GM23248 (cell line): ENCODE measurements at regions not wholly inside any gene's neighbourhood (a gene's known extent, or its start where the extent isn't known, plus 50 kb on each side); places are given as distances from the start of the nearest gene placed in this dataset.

Experiments
- EZH2 ChIP-seq: fragments of 200-600 bp; sonication (generic); IDR thresholded peaks from 2 replicates; pipeline ENCODE4 v1.6.1; 2018; ENCODE audit warnings: antibody characterized with exemption, mild to moderate bottlenecking; ENCODE audit not compliant: insufficient read depth, poor library complexity, severe bottlenecking
- EZH2phosphoT487 ChIP-seq: fragments of 200-600 bp; sonication (generic); IDR thresholded peaks from 2 replicates; pipeline ENCODE4 v1.6.1; 2018; ENCODE audit warnings: antibody characterized with exemption, moderate library complexity, mild to moderate bottlenecking, low read depth; ENCODE audit not compliant: insufficient read depth

DNA sequence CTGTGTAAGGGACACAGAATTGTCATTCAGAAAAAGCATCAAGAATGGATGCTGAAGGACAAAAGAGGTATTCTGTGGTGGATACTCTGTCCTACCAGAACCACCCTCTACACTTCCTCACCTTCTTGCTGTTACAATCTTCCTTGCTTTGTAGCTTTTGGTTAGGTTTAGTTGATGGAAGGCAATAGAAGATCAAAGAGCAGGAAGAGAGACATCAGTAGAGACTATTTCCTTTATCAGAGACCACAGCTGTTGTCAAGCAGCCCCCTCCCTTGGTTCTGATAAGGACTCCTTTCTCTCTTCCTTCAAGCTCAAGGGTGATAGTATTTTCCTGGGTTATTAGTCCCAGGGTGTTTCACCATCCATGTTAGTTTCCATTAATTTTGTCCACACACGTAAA, 84.7 kb upstream of the ALCAM start:
- no peak for TF ChIP-seq EZH2
- TF ChIP-seq EZH2phosphoT487, result no peak
